PC-3 (cell line): ENCODE measurements at regions not wholly inside any gene's neighbourhood (a gene's known extent, or its start where the extent isn't known, plus 50 kb on each side); places are given as distances from the start of the nearest gene placed in this dataset.

ENCODE experiments used
- ATAC-seq: fragments of 200-7000 bp; cut with Tn5 transposase; 2 replicates; pipeline ENCODE4 v1.9.1; 2020; ENCODE audit warnings: mild to moderate bottlenecking, moderate library complexity
- BruUV-seq: library from RNA; stranded (reverse); fragments of 400-500 nt; replicated peaks from 2 replicates; lab custom pipeline; 2021; lab: Mats Ljungman, UMichigan
- CTCF ChIA-PET: fragments of 300-600 bp; sonication (Branson Sonifier 250); formaldehyde crosslinking; loops from one replicate; lab custom pipeline; 2022; ENCODE audit warnings: antibody characterized with exemption; lab: Charles Lee
- POLR2A ChIA-PET: fragments of 300-600 bp; sonication (Branson Sonifier 250); formaldehyde crosslinking; loops from one replicate; lab custom pipeline; 2022; ENCODE audit warnings: antibody characterized with exemption; ENCODE audit not compliant: unreplicated experiment; lab: Charles Lee
- DNase-seq: peaks from one replicate; pipeline ENCODE4 v3.0.0-alpha.2; 2015
- H2AFZ ChIP-seq: fragments of 300-600 bp; sonication (generic); 2 replicates; pipeline ENCODE4 v1.6.0; 2016; ENCODE audit warnings: antibody characterized with exemption, low read length
- H3F3A ChIP-seq: fragments of 300-600 bp; sonication (generic); one replicate; pipeline ENCODE4 v1.6.0; 2017; ENCODE audit warnings: antibody characterized with exemption, low read length, control low read depth, mild to moderate bottlenecking; ENCODE audit not compliant: unreplicated experiment
- H3K27ac ChIP-seq: fragments of 300-600 bp; sonication (generic); 2 replicates; pipeline ENCODE4 v1.5.1; 2016; ENCODE audit warnings: mild to moderate bottlenecking, low read length
- H3K27me3 ChIP-seq: fragments of 300-600 bp; sonication (generic); 2 replicates; pipeline ENCODE4 v1.6.1; 2016; ENCODE audit warnings: low read length, mixed read lengths
- H3K36me3 ChIP-seq: fragments of 300-600 bp; sonication (generic); 2 replicates; pipeline ENCODE4 v1.6.1; 2016; ENCODE audit warnings: low read depth, mixed run types, low read length, mixed read lengths
- H3K4me1 ChIP-seq: fragments of 300-600 bp; sonication (generic); 2 replicates; pipeline ENCODE4 v1.5.1; 2016; ENCODE audit warnings: low read length; ENCODE audit not compliant: insufficient read depth
- H3K4me2 ChIP-seq: fragments of 300-600 bp; sonication (generic); 2 replicates; pipeline ENCODE4 v1.6.0; 2016; ENCODE audit warnings: low read length
- H3K4me3 ChIP-seq: fragments of 300-600 bp; sonication (generic); 2 replicates; pipeline ENCODE4 v1.5.1; 2016; ENCODE audit warnings: mild to moderate bottlenecking, low read length, mixed read lengths
- H3K79me2 ChIP-seq: fragments of 300-600 bp; sonication (generic); 2 replicates; pipeline ENCODE4 v1.6.1; 2017; ENCODE audit warnings: low read length, mixed read lengths
- H3K9ac ChIP-seq: fragments of 300-600 bp; sonication (generic); 2 replicates; pipeline ENCODE4 v1.6.0; 2016; ENCODE audit warnings: mild to moderate bottlenecking, low read length
- H3K9me2 ChIP-seq: fragments of 300-600 bp; sonication (generic); replicated peaks from 2 replicates; pipeline ENCODE4 v1.6.1; 2016; ENCODE audit warnings: mixed run types, low read length, mixed read lengths
- H3K9me3 ChIP-seq: fragments of 300-600 bp; sonication (generic); 2 replicates; pipeline ENCODE4 v1.6.1; 2016; ENCODE audit warnings: low read length, mixed read lengths
- H4K20me1 ChIP-seq: fragments of 300-600 bp; sonication (generic); 2 replicates; pipeline ENCODE4 v1.6.1; 2016; ENCODE audit warnings: low read length, mixed read lengths
- CTCF ChIP-seq: fragments of 300-600 bp; sonication (generic); conservative IDR thresholded peaks from 2 replicates; pipeline ENCODE4 v1.5.1; 2017; ENCODE audit warnings: antibody characterized with exemption, low read depth, mild to moderate bottlenecking, low read length
- EZH2 ChIP-seq: fragments of 300-600 bp; sonication (generic); IDR thresholded peaks from one replicate; pipeline ENCODE4 v1.6.1; 2017; ENCODE audit warnings: antibody characterized with exemption, mild to moderate bottlenecking, low read length; ENCODE audit not compliant: unreplicated experiment
- EZH2phosphoT487 ChIP-seq: fragments of 300-600 bp; sonication (generic); IDR thresholded peaks from 2 replicates; pipeline ENCODE4 v1.6.1; 2018; ENCODE audit warnings: mild to moderate bottlenecking, antibody characterized with exemption, low read length, borderline replicate concordance
- intact Hi-C: fragments of 100-400 bp; cut with micrococcal nuclease; formaldehyde crosslinking; loops from 2 replicates; pipeline ENCODE4 v1.9.0; 2023

- H3K9me3 ChIP-seq = no peaks in the 10 kb centered on the region
- POLR2A ChIA-PET = no interaction called here
- BruUV-seq = no TSS peak
- TF ChIP-seq CTCF = no peak
- TF ChIP-seq EZH2phosphoT487 = no peak
- no peak for TF ChIP-seq EZH2
- no peaks in the 10 kb centered on the region for H3K4me1 ChIP-seq
- H3K9me2 ChIP-seq = no peaks in the 10 kb centered on the region
- CTCF ChIA-PET = no interaction called here
- DNase-seq = no peak
- H3K27me3 ChIP-seq = no peaks in the 10 kb centered on the region
- H3K4me3 ChIP-seq = no peak overlapping the region
- H4K20me1 ChIP-seq = no peaks in the 10 kb centered on the region
- intact Hi-C loops = no loop called here
- no peaks in the 10 kb centered on the region for H3F3A ChIP-seq
- H3K4me2 ChIP-seq = no peak overlapping the region
- no peak overlapping the region for H2AFZ ChIP-seq
- no peak overlapping the region for H3K27ac ChIP-seq
- no peak for ATAC-seq
- H3K36me3 ChIP-seq = no peaks in the 10 kb centered on the region
- H3K9ac ChIP-seq = no peak overlapping the region
- no peaks in the 10 kb centered on the region for H3K79me2 ChIP-seq
These were observed 1152.0 kb upstream of the CDH8 start for GRCh38 chr16:63188086-63188771.

GRCh38 chr16:63187638-63188037, 1151.4 kb upstream of the CDH8 start:
- no TSS peak for BruUV-seq

More at GRCh38 chr16:63187638-63188037, 1151.4 kb upstream of the CDH8 start:
- no peaks in the 10 kb centered on the region for H3K4me1 ChIP-seq
- CTCF ChIA-PET = no interaction called here
- H3K9me2 ChIP-seq = no peaks in the 10 kb centered on the region
- H3F3A ChIP-seq = no peaks in the 10 kb centered on the region
- no peaks in the 10 kb centered on the region for H3K36me3 ChIP-seq
- DNase-seq (no peak), ATAC-seq (no peak)
- H3K27me3 ChIP-seq = no peaks in the 10 kb centered on the region
- intact Hi-C loops = no loop called here
- TF ChIP-seq CTCF = no peak
- TF ChIP-seq EZH2phosphoT487 = no peak
- no peak for TF ChIP-seq EZH2
- H3K79me2 ChIP-seq = no peaks in the 10 kb centered on the region
- no peaks in the 10 kb centered on the region for H3K9me3 ChIP-seq
- POLR2A ChIA-PET = no interaction called here
- no peak overlapping the region for H3K27ac ChIP-seq
- H3K4me3 ChIP-seq = no peak overlapping the region
- no peak overlapping the region for H2AFZ ChIP-seq
- no peaks in the 10 kb centered on the region for H4K20me1 ChIP-seq
- H3K4me2 ChIP-seq = no peak overlapping the region
- no peak overlapping the region for H3K9ac ChIP-seq
